Activated T-cell treated with anti-CD3 and anti-CD28 coated beads, Interleukin-2, amount 50 U/mL, for 1 hour (primary cell): ENCODE measurements at regions not wholly inside any gene's neighbourhood (a gene's known extent, or its start where the extent isn't known, plus 50 kb on each side); places are given as distances from the start of the nearest gene placed in this dataset.

Source experiments
- DNase-seq: peaks from one replicate; pipeline ENCODE4 v3.0.0-alpha.2; 2020

- no peak for DNase-seq
Observed at GRCh38 chr16:65523283-65523944, 401.6 kb upstream of the CDH11 start.

DNA sequence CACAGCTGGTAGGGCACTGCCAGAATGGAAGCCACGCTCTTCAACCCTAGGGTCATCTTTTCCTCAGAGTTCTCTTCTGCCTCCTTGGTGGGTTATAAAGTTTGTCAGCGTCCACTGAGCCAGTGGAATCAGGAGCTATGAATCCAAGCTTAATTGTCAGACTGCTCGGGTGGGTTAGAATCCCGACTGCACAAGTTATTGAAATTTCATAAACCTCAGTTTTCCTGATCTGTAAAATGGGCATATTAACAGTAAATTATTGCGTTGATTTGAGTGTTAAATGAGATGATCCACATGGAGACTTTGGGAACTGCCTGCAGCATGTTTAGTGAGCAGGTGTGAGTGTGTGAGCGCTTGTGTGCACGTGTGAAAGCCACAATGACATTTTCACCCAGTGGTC lies 400.5 kb upstream of the CDH11 start:
- DNase-seq: no peak

GRCh38 chr16:65521633-65522328 lies 399.9 kb upstream of the CDH11 start:
- no peak for DNase-seq

DNA sequence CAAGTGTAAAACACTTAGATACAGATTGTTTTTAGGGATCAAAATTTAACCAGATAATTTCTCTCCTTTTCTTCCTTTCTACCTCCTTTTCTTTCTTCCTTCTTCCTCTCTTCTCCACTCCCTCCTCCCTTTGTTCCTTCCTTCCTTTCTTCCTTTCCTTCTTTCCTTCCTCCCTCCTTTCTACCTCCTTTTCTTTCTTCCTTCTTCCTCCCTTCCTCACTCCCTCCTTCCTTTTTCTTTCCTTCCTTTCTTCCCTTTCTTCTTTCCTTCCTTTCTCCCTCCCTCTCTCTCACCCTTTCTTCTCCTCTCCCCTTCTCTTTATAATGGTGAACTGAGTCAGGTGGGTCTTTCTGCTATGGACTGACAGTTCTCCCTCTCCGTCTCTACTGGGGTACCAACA lies 397.5 kb upstream of the CDH11 start:
- no peak for DNase-seq

- no peak for DNase-seq
Observed at GRCh38 chr16:65515193-65515592, 393.3 kb upstream of the CDH11 start.

DNA sequence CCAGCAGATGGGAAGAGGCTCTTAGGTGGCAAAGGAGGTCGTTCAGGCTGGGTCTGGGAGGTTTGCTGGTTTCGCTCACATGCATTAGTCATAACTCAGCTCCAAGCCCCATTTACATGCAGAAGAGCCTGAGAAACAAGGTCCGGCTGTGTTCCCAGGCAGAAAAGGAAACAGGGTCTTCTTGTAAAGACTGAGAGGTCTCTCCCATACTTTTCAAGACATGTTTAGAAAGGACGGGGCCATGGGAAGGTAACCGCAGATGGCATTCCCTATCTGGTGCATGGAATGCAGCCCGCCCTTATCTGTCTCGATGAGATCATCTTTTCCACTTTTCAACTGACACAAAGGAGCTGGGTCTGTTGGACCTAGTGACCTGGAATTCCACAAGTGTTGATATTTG lies 389.0 kb upstream of the CDH11 start:
- DNase-seq: no peak

- DNase-seq: no peak
Observed at GRCh38 chr16:65510241-65510640, 388.4 kb upstream of the CDH11 start.

DNA sequence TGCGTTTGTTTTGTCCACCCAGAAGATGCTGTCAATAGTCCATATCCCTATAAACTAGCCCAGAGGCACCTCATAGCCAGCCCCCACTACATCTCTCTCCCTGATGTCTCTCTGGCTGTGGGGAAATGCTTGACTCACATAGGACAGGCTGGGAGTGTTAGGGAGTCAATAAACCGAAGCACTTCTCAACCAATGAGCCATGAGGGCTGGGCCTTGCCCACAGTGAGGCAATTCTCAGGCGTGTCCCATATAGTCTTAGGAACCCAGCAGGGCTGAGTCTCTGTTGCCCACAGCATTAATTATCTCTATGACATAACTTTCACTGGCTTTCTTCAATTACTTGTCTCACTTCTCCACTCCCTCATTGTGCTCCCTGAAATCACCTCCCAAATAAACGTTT lies 387.3 kb upstream of the CDH11 start:
- no peak for DNase-seq

DNA sequence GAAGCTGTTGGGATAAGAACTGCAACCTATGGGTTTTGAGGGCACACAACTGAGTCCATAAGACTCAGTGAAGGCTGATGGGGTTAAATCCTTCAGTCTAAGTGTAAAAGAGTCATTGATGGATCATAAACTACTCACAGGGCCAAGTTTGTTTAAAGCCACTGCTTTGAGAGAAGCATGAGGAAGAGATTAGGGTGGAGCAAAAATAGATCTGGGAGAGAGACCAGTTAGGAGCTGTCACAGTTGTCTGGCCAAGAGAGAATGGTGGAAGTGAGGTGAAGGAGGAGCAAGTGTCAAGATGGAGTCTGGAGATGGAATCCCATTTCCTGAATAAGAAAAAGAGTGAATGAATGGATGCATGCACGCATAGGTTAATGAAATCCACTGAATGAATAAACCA lies 379.1 kb upstream of the CDH11 start:
- DNase-seq: no peak

- DNase-seq: no peak
Observed at GRCh38 chr16:65500007-65500406, 378.1 kb upstream of the CDH11 start.

- DNase-seq: no peak
Observed at GRCh38 chr16:65499566-65499965, 377.7 kb upstream of the CDH11 start.

DNA sequence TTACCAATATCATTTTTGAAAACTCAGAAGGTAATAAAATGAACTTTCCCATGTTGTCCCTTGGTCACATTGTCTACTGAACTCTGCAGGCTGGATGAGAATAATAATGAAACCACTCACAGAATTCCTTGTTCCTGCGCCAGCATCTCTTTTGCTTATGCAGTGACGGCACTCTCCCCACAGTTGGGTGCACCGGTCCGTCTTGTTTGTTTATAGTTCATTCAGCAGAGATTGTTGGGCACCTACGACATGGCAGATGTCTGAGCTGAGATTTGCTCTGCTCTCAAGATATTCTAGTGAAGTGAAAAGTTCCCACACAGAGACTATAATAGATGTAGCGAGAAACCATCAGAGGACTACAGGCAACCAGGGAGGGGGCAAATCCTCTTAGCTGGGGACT lies 375.7 kb upstream of the CDH11 start:
- no peak for DNase-seq

DNA sequence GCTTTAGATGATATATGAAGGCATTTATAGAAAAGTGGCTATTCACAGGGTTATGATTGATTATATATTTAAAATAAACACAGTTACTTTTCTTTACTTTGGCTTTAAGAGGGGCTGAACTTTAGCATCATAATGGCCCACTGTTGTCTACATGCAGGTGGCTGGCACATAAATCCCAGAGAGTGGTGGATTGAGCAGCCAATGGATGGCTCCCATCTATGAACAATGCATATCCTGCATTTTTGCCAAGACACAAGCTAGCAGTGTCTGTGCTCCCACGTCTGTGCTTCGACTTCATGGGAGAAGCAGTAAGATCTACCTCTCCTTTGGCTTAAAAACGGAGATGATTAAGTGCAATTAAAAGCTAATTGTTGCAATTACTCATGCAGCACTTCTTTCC lies 373.2 kb upstream of the CDH11 start:
- no peak for DNase-seq

GRCh38 chr16:65494609-65495008 lies 372.7 kb upstream of the CDH11 start:
- no peak for DNase-seq

DNA sequence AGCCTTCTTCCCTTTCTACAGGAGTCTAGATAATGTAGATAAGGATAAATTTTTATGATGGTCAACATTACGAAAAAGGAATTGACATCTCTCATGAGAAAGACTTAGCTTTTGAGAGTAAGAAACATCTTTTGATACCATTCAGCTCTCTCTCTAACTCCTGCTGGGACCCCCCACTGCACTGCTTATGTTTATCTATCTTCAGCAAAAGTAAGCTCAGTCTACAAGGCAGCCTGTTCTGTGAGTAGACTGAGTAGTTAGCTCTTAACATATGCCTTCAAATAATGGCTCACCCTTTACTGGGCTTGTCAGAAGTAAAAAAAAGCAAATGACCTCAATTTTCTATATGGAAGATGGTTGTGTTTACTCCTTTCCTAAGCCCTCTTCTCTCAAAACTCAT lies 372.2 kb upstream of the CDH11 start:
- DNase-seq: no peak

- DNase-seq: no peak
Observed at GRCh38 chr16:65490286-65490685, 368.4 kb upstream of the CDH11 start.

GRCh38 chr16:65489531-65490023 lies 367.7 kb upstream of the CDH11 start:
- no peak for DNase-seq

DNA sequence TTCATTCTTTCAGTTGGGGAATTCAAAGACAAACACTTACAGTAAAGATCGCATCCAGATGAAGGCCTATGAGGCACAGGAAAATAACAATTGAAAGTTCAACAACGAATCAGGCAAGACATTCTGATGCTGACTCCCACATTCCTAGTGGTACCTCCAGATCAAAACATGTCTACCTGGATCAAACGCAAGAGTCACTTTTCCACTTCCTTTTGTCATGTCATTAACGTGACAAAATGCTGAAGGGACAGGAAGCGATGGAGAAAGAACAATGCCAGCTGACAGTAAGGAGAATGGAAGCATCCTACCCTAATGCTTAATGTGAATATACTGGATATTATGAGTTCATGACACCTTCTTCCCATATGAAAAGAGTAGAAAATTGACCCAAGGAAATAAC lies 365.4 kb upstream of the CDH11 start:
- no peak for DNase-seq

DNA sequence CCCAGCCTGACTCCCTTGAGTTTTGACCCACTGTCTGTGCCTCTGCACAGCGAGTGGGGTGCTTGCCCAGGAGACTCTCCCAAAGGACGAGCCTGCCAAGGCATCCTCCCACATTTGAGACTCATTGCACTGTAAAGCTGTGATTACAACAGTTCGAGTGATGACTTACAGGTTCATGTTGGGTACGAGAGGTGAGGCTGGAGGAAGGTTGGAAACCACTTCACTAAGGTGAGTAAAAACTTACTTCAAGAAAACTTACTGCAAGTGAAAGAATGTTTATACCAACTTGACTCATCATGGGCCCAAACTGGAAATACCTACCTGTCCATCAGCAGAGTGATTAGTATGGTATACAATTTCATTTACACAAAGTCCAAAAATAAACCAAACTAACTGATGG lies 360.1 kb upstream of the CDH11 start:
- DNase-seq: no peak

- no peak for DNase-seq
Observed at GRCh38 chr16:65480281-65481091, 358.6 kb upstream of the CDH11 start.

GRCh38 chr16:65476448-65476955 lies 354.6 kb upstream of the CDH11 start:
- DNase-seq: no peak

- no peak for DNase-seq
Observed at GRCh38 chr16:65473699-65474098, 351.8 kb upstream of the CDH11 start.

DNA sequence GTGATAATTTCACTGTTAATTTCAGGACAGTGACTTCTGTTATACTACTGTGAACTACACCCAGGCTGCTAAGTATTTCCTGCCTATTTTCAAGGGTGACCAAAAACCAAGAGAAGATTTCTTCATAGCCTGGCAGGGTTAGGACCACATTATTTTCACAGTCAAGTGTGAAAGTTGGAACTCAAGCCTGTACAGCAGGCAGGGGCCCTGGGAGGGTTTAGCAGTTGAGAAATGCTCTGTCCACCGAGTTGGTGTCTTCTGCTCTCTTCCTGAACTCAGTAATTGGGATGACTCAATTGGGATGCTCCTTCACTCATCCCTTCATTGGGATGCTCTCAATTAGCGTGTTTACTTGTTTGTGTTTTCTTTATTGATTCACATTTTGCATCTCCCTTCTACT lies 347.3 kb upstream of the CDH11 start:
- DNase-seq: no peak

- no peak for DNase-seq
Observed at GRCh38 chr16:65468133-65468532, 346.3 kb upstream of the CDH11 start.
